GM18858 (cell line): ENCODE measurements at regions not wholly inside any gene's neighbourhood (a gene's known extent, or its start where the extent isn't known, plus 50 kb on each side); places are given as distances from the start of the nearest gene placed in this dataset.
A peak's percentile ranks its signal among the peaks of the same experiment; 100 is the strongest.

Source experiments
- ATAC-seq: cut with Tn5 transposase; IDR thresholded peaks from one replicate; pipeline ENCODE4 v1.9.1; 2021; ENCODE audit not compliant: unreplicated experiment

DNA sequence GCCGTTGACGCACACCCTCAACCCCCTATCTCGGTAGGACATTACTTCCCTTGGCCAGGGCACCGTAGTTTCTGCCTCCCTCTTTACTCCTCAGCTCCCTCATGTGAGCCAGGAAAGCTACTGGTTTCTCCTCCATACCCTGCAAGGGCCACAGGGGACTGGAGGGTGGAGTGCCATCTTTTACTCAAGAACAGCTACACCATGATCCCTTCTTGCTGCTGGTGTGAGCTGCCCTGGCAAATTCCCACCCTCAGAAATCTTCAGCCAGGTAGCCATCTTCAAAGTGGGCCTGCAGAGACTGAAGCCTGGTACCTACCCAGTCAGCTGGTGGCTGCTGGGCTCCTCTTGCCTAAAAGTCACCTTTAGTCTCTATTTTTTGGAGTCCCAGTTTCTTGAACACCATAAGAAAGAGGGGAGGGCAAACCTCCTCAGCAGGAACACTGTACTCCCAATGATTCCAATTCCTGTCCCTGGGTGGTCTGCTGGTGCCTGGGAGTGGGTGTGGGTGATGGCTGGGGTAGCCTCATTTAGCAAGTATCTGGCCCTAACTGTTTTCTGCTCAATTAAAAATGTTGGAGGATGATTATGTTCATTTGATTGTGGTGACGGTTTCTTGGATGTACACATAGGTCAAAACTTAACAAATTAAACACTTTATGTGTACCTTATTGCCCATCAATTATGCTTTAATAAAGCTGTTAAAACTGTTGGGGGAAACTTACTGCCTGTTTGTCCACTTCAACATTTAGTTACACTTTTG lies 105.0 kb upstream of the NPY start:
- ATAC-seq, result no peak

DNA sequence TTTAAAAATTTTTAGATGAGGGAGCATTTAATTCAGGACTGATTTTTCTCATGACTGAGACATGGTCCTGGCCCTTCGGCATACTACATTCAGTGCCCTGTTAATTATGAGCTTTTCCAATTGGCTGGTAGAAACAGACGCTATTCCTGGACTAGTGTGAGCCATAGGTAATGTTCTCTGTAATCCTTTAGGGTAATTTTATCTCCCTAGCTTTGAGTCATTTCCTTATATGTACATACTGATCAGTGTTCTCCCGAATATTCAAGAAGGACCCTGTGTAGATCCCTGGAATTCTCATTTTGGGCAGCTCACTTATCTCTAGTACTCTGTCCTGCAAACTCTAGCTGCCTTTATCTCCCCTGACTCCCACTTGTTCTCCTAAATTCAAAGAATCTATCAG lies 92.6 kb upstream of the NPY start:
- no peak for ATAC-seq

DNA sequence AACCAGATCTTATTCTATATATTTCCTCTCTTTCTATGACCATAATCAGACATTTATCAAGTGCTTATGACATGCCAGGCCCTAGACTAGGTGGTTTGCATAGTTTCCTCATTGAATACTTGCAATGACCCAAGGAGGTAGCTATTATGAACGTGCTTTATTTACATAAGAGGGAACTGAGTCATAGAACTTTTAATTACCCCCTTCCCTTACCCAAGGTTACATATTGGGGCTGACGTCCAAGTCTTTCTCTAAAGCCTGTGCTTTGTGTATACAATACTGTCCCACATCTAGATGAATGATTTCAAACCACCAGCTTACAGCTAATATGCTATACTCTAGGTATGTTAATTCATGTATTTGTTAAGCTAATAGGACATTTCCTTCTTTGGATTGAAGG lies 91.9 kb upstream of the NPY start:
- no peak for ATAC-seq

DNA sequence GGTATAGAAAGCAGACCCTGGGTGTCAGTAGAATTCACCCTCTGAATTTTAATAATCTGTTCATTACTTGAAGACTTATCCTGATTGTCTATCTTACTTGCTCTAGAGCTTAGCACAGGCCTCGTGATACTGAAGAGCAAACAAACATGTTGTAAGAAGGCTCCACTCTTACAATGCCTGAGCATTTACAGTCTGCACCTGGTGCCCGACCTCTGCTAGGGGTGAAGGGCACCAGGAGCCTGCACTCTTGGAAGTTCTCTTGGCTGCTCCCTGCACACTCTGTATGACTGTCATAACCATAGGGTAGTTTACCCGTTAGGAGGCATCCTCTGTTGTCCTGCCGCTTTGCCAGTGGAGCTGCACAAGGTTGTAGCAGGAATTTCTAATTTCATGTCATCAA lies 91.3 kb upstream of the NPY start:
- no peak for ATAC-seq

DNA sequence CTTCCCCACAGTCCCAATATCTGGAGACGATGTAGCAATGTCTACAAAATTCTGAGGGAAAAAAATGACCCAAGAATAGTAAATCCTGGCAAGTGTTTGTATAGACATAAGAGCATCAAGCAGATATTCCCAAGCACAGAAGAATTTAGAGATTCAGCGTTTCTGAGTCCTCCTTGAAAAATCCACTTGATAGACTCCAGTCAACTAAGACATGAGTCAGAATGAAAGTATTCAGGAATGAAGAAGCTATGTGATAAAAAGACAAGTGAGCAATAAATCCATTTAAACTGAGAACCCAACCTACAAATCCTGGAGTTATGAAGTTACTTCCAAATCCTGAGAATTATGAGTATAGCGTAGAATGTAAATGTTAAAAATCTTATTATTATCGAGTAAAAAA lies 86.1 kb upstream of the NPY start:
- no peak for ATAC-seq

- no peak for ATAC-seq
Measured at GRCh38 chr7:24199978-24200377, 84.0 kb upstream of the NPY start.

GRCh38 chr7:24200407-24200966 lies 83.5 kb upstream of the NPY start:
- ATAC-seq, result no peak

- no peak for ATAC-seq
Measured at GRCh38 chr7:24201226-24201625, 82.8 kb upstream of the NPY start.

GRCh38 chr7:24212073-24212472 lies 71.9 kb upstream of the NPY start:
- no peak for ATAC-seq

DNA sequence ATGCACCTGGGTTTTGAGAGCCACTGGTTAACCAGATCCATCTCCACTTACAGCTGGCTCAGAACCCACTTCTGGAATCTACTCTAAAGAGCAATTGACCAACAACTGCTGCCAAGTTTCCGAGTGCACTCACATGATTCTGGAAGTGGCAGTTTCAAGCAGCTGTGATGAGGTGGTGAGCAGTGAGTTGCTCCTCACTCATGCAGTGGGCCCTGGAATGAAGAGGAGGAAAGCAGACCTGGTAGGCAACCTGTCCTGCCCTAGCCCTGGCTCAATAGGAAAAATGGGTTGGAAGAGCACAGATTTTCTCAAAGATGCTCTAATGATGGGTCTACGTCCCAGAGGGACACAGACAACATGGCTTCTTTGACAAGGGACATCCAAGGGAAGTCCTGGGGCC lies 70.7 kb upstream of the NPY start:
- no peak for ATAC-seq

DNA sequence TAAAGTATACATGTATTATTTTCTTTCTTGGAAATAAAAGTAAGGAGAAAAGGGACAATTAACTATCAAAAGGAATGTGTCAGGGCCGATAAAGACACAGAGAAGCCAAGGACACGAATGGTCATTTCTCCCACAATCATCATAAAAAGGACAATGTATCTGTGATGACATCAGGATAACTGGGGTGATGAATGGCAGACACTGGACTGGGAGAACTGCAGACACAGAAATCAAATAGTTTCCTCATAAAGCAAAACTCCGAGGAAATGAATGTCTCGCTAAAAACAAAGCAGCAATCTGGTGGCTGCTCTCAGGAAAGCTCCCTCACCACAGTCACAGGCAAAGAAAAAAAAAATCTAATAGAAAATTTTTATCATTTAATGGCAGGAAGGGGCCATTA lies 69.3 kb upstream of the NPY start:
- ATAC-seq, result no peak

DNA sequence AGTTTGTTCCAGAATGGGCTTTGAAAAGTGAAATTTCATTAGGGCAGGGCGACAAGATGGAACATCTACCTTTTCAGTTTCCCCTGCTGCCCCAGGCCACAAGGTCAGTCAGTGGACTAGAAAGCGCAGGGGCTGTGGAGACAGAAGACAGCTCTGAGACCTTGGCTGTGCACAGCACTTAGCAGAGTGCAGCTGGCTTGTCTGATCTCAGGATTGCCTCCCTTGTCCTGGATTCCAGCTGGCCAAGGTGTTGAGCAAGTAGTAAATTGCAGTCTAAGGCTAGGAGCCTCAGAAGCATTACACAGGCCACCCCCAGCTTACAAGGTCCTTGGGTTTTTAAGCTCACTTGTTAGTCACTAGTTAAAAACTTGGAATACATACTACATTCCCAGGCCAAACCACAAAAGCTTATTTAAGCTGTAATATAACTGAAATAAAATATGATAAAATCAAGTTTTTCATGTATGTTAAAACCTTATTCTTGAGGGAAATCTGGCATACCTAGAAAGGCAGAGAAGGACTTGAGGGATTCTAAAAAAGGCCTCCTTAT lies 67.3 kb upstream of the NPY start:
- ATAC-seq, result no peak

GRCh38 chr7:24221500-24221899 lies 62.5 kb upstream of the NPY start:
- ATAC-seq, result no peak

DNA sequence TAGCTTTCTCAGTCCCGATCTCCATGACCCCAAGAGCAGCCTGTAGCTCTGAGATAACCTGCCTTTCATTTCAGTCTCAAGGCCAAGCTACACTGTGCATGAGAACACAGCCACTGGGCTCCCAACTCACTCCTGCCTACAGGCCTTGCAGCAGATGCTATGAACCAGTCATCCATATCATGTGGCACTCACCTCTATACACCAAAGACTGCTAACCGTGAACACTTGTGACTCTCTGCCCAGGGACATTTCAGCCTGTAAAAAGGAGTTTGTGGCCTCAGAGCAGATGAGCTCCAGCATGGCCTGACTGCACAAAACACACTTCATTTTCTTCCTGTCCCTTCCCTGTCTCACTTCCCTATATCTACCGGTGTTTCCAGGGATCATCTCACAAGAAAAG lies 56.9 kb upstream of the NPY start:
- peak; percentile 31 for ATAC-seq

GRCh38 chr7:24227603-24228359 lies 56.2 kb upstream of the NPY start:
- ATAC-seq, result peak; percentile 95

DNA sequence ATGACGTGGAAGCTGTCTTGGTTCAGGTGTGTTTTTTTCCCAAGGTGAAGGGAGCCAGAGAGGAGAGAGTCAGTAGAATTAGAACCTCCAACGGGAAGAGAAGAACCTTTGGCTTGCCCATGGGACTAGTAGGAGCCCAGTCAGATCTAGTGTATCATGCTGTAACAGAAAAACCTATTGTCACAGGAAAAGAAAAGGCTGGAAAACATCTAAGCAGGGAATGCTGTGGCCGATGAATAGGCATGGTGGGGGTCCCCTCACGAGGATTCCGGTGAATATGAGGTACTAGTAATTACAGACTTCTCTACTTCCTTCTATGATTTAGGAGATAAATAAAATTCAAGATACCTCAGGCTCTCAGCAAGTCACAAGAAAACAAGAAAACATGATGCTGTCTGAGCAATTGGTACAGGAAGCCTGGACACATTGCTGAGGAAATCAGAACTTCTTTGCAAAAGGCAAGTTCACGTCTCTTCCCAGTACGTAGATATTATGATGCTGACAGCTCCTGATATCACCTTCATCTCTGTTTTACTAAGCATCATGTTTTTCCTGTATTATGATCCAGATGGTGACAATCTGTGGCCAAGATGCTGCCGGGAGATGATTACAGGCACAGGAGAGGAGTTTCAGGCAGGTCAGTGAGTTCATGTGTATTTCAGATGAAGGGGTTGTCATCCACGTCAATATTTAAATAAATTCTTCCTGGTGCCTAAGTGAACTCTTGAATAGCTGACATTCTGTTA lies 54.3 kb upstream of the NPY start:
- ATAC-seq, result no peak

GRCh38 chr7:24231493-24231892 lies 52.5 kb upstream of the NPY start:
- ATAC-seq, result no peak

DNA sequence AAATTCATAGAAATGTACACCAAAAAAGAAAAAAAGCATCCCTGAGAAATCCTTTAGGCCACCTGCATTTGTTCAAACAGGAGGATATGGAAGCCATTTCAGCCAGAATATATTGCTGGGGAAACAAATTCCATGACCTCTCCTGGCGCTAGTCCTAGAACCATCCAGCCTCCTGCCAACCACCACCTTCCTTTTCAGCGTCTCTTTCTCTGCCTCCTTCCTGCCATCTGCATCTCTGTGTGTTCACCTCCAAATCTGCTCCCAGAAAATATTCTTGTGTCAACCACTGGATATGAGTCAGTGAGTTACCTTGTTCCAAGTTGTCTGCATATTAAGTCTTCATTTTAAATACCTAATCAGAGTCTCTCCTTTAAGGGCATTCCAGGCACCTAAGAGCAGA lies 50.6 kb upstream of the NPY start:
- no peak for ATAC-seq
